Nephron progenitor cell (in vitro differentiated cells): ENCODE measurements at regions not wholly inside any gene's neighbourhood (a gene's known extent, or its start where the extent isn't known, plus 50 kb on each side); places are given as distances from the start of the nearest gene placed in this dataset.
"Not testable (repeated sequence)": the region's sequence is repeated elsewhere in the genome, so short reads cannot be mapped to it uniquely, and the experiment has no call there.

Source experiments
- DNase-seq: peaks from one replicate; pipeline ENCODE4 v3.0.0; 2021
- H3K27ac Mint-ChIP-seq: 2 replicates; pipeline ENCODE4 v1.8.0; 2021; ENCODE audit warnings: mild to moderate bottlenecking, moderate library complexity, mixed read lengths
- H3K27me3 Mint-ChIP-seq: 2 replicates; pipeline ENCODE4 v1.8.0; 2021; ENCODE audit warnings: mild to moderate bottlenecking, low read depth, mixed read lengths; ENCODE audit not compliant: poor library complexity
- H3K36me3 Mint-ChIP-seq: 2 replicates; pipeline ENCODE4 v1.8.0; 2021; ENCODE audit warnings: low read depth, mixed read lengths
- H3K4me1 Mint-ChIP-seq: 2 replicates; pipeline ENCODE4 v1.8.0; 2021; ENCODE audit warnings: mixed read lengths
- H3K4me3 Mint-ChIP-seq: 2 replicates; pipeline ENCODE4 v1.8.0; 2021; ENCODE audit warnings: mild to moderate bottlenecking, moderate library complexity, mixed read lengths
- H3K9me3 Mint-ChIP-seq: 2 replicates; pipeline ENCODE4 v1.8.0; 2021; ENCODE audit warnings: mild to moderate bottlenecking, moderate library complexity, mixed read lengths
- TF ChIP-seq, protein P1 (sequence below): fragments of 200-600 bp; sonication (generic); IDR thresholded peaks from 2 replicates; pipeline ENCODE4 v1.5.0; 2021; ENCODE audit warnings: antibody characterized with exemption

DNA sequence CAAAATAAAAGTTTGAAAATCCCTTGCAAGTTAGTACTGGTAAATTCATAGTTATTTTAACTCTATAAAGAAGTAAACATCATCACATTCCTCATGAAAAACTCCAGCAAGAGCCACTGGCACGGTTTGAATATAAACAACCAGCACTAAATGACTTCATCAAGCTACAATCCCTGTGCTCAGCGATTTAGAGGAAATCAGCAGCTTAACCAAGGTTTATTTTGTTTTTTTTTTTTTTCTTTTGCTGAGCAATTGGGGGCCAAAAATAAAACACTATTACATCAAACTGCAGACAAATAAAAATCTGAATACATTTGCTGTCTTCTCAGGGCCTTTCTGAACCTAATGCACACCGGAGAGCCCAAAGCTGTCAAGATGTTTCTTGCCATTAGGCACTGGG lies 106.2 kb upstream of the SLC24A2 start:
- no peak overlapping the region for H3K4me3 Mint-ChIP-seq
- no peaks in the 10 kb centered on the region for H3K27me3 Mint-ChIP-seq
- H3K36me3 Mint-ChIP-seq, result no peaks in the 10 kb centered on the region
- H3K27ac Mint-ChIP-seq, result no peak overlapping the region
- no peaks in the 10 kb centered on the region for H3K9me3 Mint-ChIP-seq
- no peaks in the 10 kb centered on the region for H3K4me1 Mint-ChIP-seq
- TF ChIP-seq, protein P1, sequence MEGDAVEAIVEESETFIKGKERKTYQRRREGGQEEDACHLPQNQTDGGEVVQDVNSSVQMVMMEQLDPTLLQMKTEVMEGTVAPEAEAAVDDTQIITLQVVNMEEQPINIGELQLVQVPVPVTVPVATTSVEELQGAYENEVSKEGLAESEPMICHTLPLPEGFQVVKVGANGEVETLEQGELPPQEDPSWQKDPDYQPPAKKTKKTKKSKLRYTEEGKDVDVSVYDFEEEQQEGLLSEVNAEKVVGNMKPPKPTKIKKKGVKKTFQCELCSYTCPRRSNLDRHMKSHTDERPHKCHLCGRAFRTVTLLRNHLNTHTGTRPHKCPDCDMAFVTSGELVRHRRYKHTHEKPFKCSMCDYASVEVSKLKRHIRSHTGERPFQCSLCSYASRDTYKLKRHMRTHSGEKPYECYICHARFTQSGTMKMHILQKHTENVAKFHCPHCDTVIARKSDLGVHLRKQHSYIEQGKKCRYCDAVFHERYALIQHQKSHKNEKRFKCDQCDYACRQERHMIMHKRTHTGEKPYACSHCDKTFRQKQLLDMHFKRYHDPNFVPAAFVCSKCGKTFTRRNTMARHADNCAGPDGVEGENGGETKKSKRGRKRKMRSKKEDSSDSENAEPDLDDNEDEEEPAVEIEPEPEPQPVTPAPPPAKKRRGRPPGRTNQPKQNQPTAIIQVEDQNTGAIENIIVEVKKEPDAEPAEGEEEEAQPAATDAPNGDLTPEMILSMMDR, result no peak
- no peak for DNase-seq

DNA sequence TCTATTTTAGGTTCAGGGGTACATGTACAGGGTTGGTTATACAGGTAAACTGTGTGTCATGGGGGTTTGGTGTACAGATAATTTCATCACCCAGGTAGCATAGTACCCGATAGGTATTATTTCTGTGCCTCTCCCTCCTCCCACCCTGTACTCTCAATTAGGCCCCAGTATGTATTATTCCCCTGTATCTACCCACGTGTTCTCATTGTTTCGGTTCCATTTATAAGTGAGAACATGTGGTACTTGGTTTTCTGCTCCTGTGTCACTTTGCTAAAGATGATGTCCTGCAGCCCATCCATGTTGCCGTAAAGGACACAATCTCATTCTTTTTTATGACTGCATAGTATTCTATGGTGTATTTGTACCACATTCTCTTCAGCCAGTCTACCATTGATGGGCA lies 96.8 kb upstream of the SLC24A2 start:
- no peak for DNase-seq
- H3K9me3 Mint-ChIP-seq, result peaks cover 4% of the 10 kb centered on the region
- peaks cover 22% of the 10 kb centered on the region for H3K36me3 Mint-ChIP-seq
- no peak overlapping the region for H3K27ac Mint-ChIP-seq
- TF ChIP-seq, protein P1, result no peak
- H3K4me3 Mint-ChIP-seq, result no peak overlapping the region
- no peaks in the 10 kb centered on the region for H3K27me3 Mint-ChIP-seq
- H3K4me1 Mint-ChIP-seq, result no peaks in the 10 kb centered on the region

DNA sequence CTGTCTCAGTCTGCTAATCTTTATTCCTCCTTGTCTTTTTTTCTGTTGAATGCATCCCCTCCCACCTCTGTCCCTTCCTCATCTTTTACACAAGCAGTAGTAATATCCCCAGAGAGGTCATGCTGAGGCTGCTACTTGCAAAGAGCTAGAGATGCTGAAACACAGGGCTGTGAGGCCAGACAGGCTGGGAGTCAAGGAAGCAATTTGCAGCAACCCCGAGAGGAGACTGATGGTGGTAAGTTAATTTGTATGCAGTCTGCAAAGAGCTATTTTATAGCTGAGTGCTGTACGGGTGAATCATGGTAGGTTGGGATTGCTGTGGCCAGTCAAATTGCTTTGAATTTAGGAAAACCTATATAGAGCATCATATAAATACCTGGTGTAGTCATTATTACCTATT lies 90.2 kb upstream of the SLC24A2 start:
- H3K27ac Mint-ChIP-seq, result no peak overlapping the region
- H3K9me3 Mint-ChIP-seq, result no peaks in the 10 kb centered on the region
- no peaks in the 10 kb centered on the region for H3K27me3 Mint-ChIP-seq
- H3K4me3 Mint-ChIP-seq, result no peak overlapping the region
- no peaks in the 10 kb centered on the region for H3K4me1 Mint-ChIP-seq
- TF ChIP-seq, protein P1, result no peak
- DNase-seq, result no peak
- peaks cover 5% of the 10 kb centered on the region for H3K36me3 Mint-ChIP-seq

DNA sequence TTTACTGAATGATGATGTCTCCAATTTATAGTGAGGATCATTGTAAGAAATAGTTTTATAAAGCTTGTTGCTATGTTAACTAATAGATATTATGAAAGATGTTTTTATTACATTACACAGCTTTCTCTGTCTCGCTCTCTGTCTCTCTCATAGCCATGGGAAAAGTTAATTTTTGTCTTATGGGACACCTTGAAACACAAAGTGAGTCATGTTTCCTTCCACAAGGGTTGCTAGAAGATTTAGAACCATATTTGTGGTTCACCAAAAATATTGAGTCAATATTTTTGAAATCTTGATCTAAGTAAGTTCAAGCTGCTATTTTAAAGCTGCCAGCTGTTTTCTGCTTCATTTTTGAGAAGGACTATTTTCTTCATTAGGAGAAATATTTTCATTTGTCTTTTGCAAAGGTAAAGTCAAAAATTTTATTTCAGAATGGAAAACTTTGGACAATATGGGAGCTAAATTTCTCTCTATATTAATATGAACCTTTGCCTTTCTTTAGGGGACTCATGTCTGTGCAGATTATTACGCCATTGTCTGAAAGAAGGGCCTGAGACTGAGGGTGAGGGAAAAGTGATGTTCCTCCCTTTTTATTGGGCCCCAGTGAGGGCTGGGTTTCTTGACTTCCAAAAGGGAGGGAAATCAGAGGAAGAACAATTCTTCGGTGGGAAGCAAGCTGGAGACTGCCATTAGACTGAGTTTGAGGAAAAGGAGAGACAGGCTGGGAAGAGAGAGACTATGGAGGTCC lies 87.9 kb upstream of the SLC24A2 start:
- no peaks in the 10 kb centered on the region for H3K27me3 Mint-ChIP-seq
- no peak for DNase-seq
- H3K27ac Mint-ChIP-seq, result no peak overlapping the region
- H3K36me3 Mint-ChIP-seq, result peaks cover 5% of the 10 kb centered on the region
- no peaks in the 10 kb centered on the region for H3K4me1 Mint-ChIP-seq
- peaks cover 11% of the 10 kb centered on the region for H3K9me3 Mint-ChIP-seq
- H3K4me3 Mint-ChIP-seq, result no peak overlapping the region
- TF ChIP-seq, protein P1, result no peak

DNA sequence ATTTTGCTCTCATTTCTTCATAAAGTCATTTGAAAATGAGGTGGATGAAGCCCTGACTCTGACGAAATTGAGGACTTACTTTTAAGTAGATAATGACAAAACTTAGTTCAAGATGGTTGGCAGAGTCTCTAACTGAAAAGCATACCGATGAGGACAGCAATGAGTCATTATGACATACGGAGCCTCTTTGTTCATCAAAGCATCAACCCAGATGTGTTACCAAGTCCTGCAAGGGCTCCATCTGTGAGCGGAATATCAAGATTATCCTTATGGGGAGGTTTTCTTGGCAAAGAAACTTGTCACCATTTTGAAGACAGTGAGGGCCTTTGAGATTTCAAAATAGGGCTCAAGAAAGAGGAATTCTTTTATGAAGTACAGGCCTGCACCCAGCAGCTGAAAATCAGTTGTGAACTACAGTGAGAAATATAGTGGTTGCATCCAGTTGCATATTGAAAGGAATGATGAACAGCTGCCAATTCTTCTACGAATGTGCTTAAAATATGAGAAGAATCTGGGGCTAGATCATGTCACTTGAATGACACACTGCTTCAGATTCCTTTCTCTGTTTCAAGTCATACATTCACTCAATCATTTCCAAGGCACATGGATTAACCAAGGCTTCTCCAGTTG lies 86.6 kb upstream of the SLC24A2 start:
- Mint-ChIP-seq H3K27ac (no peak overlapping the region), H3K27me3 (peaks cover 3% of the 10 kb centered on the region), H3K36me3 (peaks cover 14% of the 10 kb centered on the region), H3K9me3 (peaks cover 23% of the 10 kb centered on the region), H3K4me3 (no peak overlapping the region), H3K4me1 (no peaks in the 10 kb centered on the region)
- DNase-seq, result no peak
- TF ChIP-seq, protein P1, result no peak

DNA sequence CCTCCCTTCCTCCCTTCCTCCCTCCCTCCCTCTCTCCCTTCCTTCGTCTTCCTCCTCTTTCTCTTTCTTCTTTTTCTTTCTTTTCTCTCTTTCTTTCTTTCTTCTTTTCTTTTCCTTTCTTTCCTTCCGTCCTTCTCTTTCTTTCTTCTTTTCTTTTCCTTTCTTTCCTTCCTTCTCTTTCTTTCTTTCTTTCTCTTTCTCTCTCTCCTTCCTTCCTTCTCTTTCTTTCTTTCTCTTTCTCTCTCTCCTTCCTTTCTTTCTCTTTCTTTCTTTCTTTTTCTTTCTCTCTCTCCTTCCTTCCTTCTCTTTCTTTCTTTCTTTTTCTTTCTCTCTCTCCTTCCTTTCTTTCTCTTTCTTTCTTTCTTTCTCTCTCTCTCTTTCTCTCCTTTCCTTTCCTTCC lies 84.4 kb upstream of the SLC24A2 start:
- not testable (repeated sequence) for H3K27ac Mint-ChIP-seq, H3K4me1 Mint-ChIP-seq, DNase-seq, H3K27me3 Mint-ChIP-seq, H3K4me3 Mint-ChIP-seq
- H3K36me3 Mint-ChIP-seq, result peaks cover 16% of the 10 kb centered on the region
- peaks cover 28% of the 10 kb centered on the region for H3K9me3 Mint-ChIP-seq
